H1 (cell line): ENCODE measurements at regions not wholly inside any gene's neighbourhood (a gene's known extent, or its start where the extent isn't known, plus 50 kb on each side); places are given as distances from the start of the nearest gene placed in this dataset.

Experiments
- CTCF ChIA-PET: fragments of 300-600 bp; sonication (Branson Sonifier 250); formaldehyde crosslinking; loops from one replicate; lab custom pipeline; 2021; ENCODE audit not compliant: partially characterized antibody; lab: Charles Lee
- POLR2A ChIA-PET: fragments of 300-600 bp; sonication (Branson Sonifier 250); formaldehyde crosslinking; loops from one replicate; lab custom pipeline; 2021; ENCODE audit warnings: inconsistent platforms; ENCODE audit not compliant: partially characterized antibody; lab: Charles Lee
- DNase-seq, 2 experiments: peaks; one replicate each; pipeline versions ENCODE4 v3.0.0 to v3.0.0-alpha.2; 2010 to 2022; ENCODE audit warnings: low spot score in 2 of 2, low read depth in 1 of 2, mixed read lengths in 1 of 2
- FAIRE-seq: peaks from 2 replicates; lab custom pipeline; 2011; peaks lifted over from hg19 to GRCh38; lab: Jason Lieb, UNC
- H2AFZ ChIP-seq: 2 replicates; pipeline ENCODE4 v1.8.1; 2012; ENCODE audit warnings: low read length, inconsistent platforms
- H2AK5ac ChIP-seq: 2 replicates; pipeline ENCODE4 v1.6.1; 2013; ENCODE audit warnings: low read depth, low read length
- H2BK120ac ChIP-seq: replicated peaks from 2 replicates; pipeline ENCODE3; 2013; ENCODE audit warnings: low read depth, low read length, inconsistent platforms
- H2BK12ac ChIP-seq: 2 replicates; pipeline ENCODE4 v1.6.1; 2013; ENCODE audit warnings: low read depth, low read length
- H2BK15ac ChIP-seq: 2 replicates; pipeline ENCODE4 v1.6.1; 2013; ENCODE audit warnings: low read length
- H2BK20ac ChIP-seq: 2 replicates; pipeline ENCODE4 v1.6.1; 2013; ENCODE audit warnings: low read length
- H2BK5ac ChIP-seq: 2 replicates; pipeline ENCODE4 v1.6.1; 2013; ENCODE audit warnings: low read depth, low read length
- H3K14ac ChIP-seq: 2 replicates; pipeline ENCODE4 v1.6.1; 2013; ENCODE audit warnings: inconsistent platforms; ENCODE audit not compliant: insufficient read length
- H3K18ac ChIP-seq: 2 replicates; pipeline ENCODE4 v1.6.1; 2013; ENCODE audit warnings: low read length; ENCODE audit errors: extremely low read depth
- H3K23ac ChIP-seq: 2 replicates; pipeline ENCODE4 v1.6.1; 2013; ENCODE audit warnings: inconsistent platforms; ENCODE audit not compliant: insufficient read length
- H3K23me2 ChIP-seq: 2 replicates; pipeline ENCODE4 v1.6.1; 2013; ENCODE audit warnings: low read depth, low read length
- H3K27ac ChIP-seq: 2 replicates; pipeline ENCODE4 v1.6.1; 2011; ENCODE audit warnings: low read depth, low read length, inconsistent platforms
- H3K27me3 ChIP-seq, 4 experiments: replicated peaks in 1 of 4; 1 replicate in 1 of 4; 2 replicates in 3 of 4; pipeline versions ENCODE4 v1.6.1 to v1.8.1; 2011 to 2013; ENCODE audit warnings: low read length in 3 of 4, mild to moderate bottlenecking in 3 of 4, inconsistent platforms in 2 of 4, mixed read lengths in 2 of 4, moderate library complexity in 1 of 4; ENCODE audit not compliant: control insufficient read depth in 3 of 4, insufficient read depth in 3 of 4; ENCODE audit errors: extremely low read depth in 1 of 4
- H3K36me3 ChIP-seq, 4 experiments: 2 replicates each; pipeline versions ENCODE4 v1.6.1 to v1.8.1; 2011 to 2013; ENCODE audit warnings: mild to moderate bottlenecking in 4 of 4, low read length in 3 of 4, moderate library complexity in 2 of 4, control low read depth in 1 of 4, inconsistent platforms in 1 of 4; ENCODE audit not compliant: insufficient read depth in 4 of 4, control insufficient read depth in 2 of 4
- H3K4ac ChIP-seq: replicated peaks from 2 replicates; pipeline ENCODE3; 2013; ENCODE audit warnings: low read length, low read depth, mixed read lengths, inconsistent platforms; ENCODE audit not compliant: insufficient read length
- H3K4me1 ChIP-seq, 4 experiments: replicated peaks in 1 of 4; 1 replicate in 1 of 4; 2 replicates in 3 of 4; pipeline versions ENCODE4 v1.6.1 to v1.8.1; 2011 to 2013; ENCODE audit warnings: low read length in 3 of 4, inconsistent platforms in 2 of 4, mixed read lengths in 1 of 4; ENCODE audit not compliant: insufficient read depth in 4 of 4, control insufficient read depth in 3 of 4
- H3K4me2 ChIP-seq, 2 experiments: 2 replicates each; pipeline versions ENCODE4 v1.6.1 to v1.8.1; 2011 to 2013; ENCODE audit warnings: low read depth in 2 of 2, low read length in 2 of 2, control low read depth in 1 of 2, inconsistent platforms in 1 of 2, mild to moderate bottlenecking in 1 of 2; ENCODE audit not compliant: insufficient read depth in 1 of 2
- H3K4me3 ChIP-seq, 4 experiments: fragments of 200-600, 300-600 bp in 1 of 4; sonication (generic), shearing (Covaris generic), sonication (Bioruptor Twin) in 1 of 4; 2 replicates each; pipeline versions ENCODE4 v1.5.1 to v1.8.1; 2011 to 2016; ENCODE audit warnings: low read length in 4 of 4, low read depth in 3 of 4, control low read depth in 2 of 4, inconsistent platforms in 2 of 4, mild to moderate bottlenecking in 2 of 4, mixed read lengths in 1 of 4, moderate library complexity in 1 of 4; ENCODE audit not compliant: insufficient read depth in 2 of 4; ENCODE audit errors: extremely low read depth in 1 of 4
- H3K56ac ChIP-seq: replicated peaks from 2 replicates; pipeline ENCODE3; 2013; ENCODE audit warnings: low read depth, mild to moderate bottlenecking, mixed read lengths, low read length, inconsistent platforms; ENCODE audit not compliant: insufficient read length
- H3K79me1 ChIP-seq: 2 replicates; pipeline ENCODE4 v1.6.1; 2013; ENCODE audit warnings: low read depth, low read length, control low read depth
- H3K79me2 ChIP-seq, 2 experiments: 2 replicates each; pipeline versions ENCODE4 v1.6.1 to v1.8.1; 2012 to 2013; ENCODE audit warnings: low read length in 2 of 2, mild to moderate bottlenecking in 2 of 2, inconsistent platforms in 1 of 2; ENCODE audit not compliant: insufficient read depth in 2 of 2, control insufficient read depth in 1 of 2
- H3K9ac ChIP-seq, 4 experiments: replicated peaks in 1 of 4; 1 replicate in 1 of 4; 2 replicates in 3 of 4; pipeline versions ENCODE4 v1.6.1 to v1.8.1; 2011 to 2013; ENCODE audit warnings: low read depth in 3 of 4, low read length in 3 of 4, control low read depth in 2 of 4, mild to moderate bottlenecking in 2 of 4, moderate library complexity in 2 of 4, inconsistent platforms in 1 of 4; ENCODE audit errors: extremely low read depth in 1 of 4
- H3K9me3 ChIP-seq, 2 experiments: 2 replicates each; pipeline versions ENCODE4 v1.6.1 to v1.8.1; 2012 to 2013; ENCODE audit warnings: mild to moderate bottlenecking in 2 of 2, moderate library complexity in 2 of 2, control low read depth in 1 of 2, inconsistent platforms in 1 of 2, low read depth in 1 of 2, low read length in 1 of 2, mixed read lengths in 1 of 2; ENCODE audit not compliant: insufficient read depth in 2 of 2
- H4K20me1 ChIP-seq, 2 experiments: replicated peaks in 1 of 2; 2 replicates each; pipeline versions ENCODE3 to v1.8.1; 2011 to 2013; ENCODE audit warnings: inconsistent platforms in 2 of 2, low read length in 2 of 2, mild to moderate bottlenecking in 1 of 2; ENCODE audit not compliant: insufficient read depth in 2 of 2, control insufficient read depth in 1 of 2
- H4K5ac ChIP-seq: 2 replicates; pipeline ENCODE4 v1.6.1; 2013; ENCODE audit warnings: low read length, low read depth, mixed read lengths, inconsistent platforms; ENCODE audit not compliant: insufficient read length
- H4K8ac ChIP-seq: 2 replicates; pipeline ENCODE4 v1.8.0; 2013; ENCODE audit warnings: mild to moderate bottlenecking, moderate library complexity, low read length, inconsistent platforms; ENCODE audit not compliant: insufficient read depth; ENCODE audit errors: extremely low read depth
- H4K91ac ChIP-seq: replicated peaks from 2 replicates; pipeline ENCODE3; 2013; ENCODE audit warnings: low read length, mixed read lengths, inconsistent platforms; ENCODE audit not compliant: insufficient read length
- ASH2L ChIP-seq: fragments of 200-600, 300-600 bp; sonication (generic); IDR thresholded peaks from one replicate; pipeline ENCODE4 v1.7.1; 2017; ENCODE audit warnings: low read length
- CHD1 ChIP-seq: IDR thresholded peaks from 2 replicates; pipeline ENCODE4 v1.6.1; 2012; ENCODE audit warnings: low read depth, low read length, improper control_type of control experiment
- EP300 ChIP-seq, 2 experiments: IDR thresholded peaks; 1 replicate in 1 of 2; 2 replicates in 1 of 2; pipeline ENCODE4 v1.6.1; 2011 to 2012; ENCODE audit warnings: low read depth in 2 of 2, low read length in 2 of 2, mild to moderate bottlenecking in 2 of 2, borderline replicate concordance in 1 of 2, inconsistent platforms in 1 of 2, moderate library complexity in 1 of 2
- FOSL1 ChIP-seq: IDR thresholded peaks from 2 replicates; pipeline ENCODE4 v1.6.1; 2011; ENCODE audit warnings: mild to moderate bottlenecking, low read depth, low read length, moderate library complexity; ENCODE audit not compliant: insufficient read depth
- HDAC6 ChIP-seq: IDR thresholded peaks from one replicate; pipeline ENCODE4 v1.7.1; 2012; ENCODE audit warnings: low read depth, mild to moderate bottlenecking, inconsistent platforms, low read length, moderate library complexity
- KDM1A ChIP-seq: fragments of 200-600, 300-600 bp; sonication (generic); IDR thresholded peaks from 2 replicates; pipeline ENCODE4 v1.7.1; 2016; ENCODE audit warnings: mild to moderate bottlenecking, low read length, borderline replicate concordance
- NANOG ChIP-seq: IDR thresholded peaks from 2 replicates; pipeline ENCODE4 v1.6.1; 2011; ENCODE audit warnings: low read length, low read depth, mild to moderate bottlenecking, inconsistent platforms; ENCODE audit not compliant: insufficient read depth, poor library complexity, severe bottlenecking
- POU5F1 ChIP-seq: IDR thresholded peaks from 2 replicates; pipeline ENCODE4 v1.6.1; 2011; ENCODE audit warnings: low read depth, mild to moderate bottlenecking, low read length, moderate library complexity
- SIX5 ChIP-seq: IDR thresholded peaks from 2 replicates; pipeline ENCODE4 v1.6.1; 2011; ENCODE audit warnings: mild to moderate bottlenecking, low read depth, low read length
- SP1 ChIP-seq: IDR thresholded peaks from 2 replicates; pipeline ENCODE4 v1.6.1; 2011; ENCODE audit warnings: low read depth, low read length
- USF2 ChIP-seq: IDR thresholded peaks from 2 replicates; pipeline ENCODE4 v1.6.1; 2011; ENCODE audit warnings: low read length, improper control_type of control experiment
- WGBS, 2 experiments: shearing (Covaris generic) in 1 of 2; methylation state at CpG; one replicate each; pipeline versions ENCODE4 v1.1.6 to v1.1.7; 2013 to 2015; ENCODE audit warnings: low lambda C conversion rate in 2 of 2, mixed read lengths in 2 of 2, inconsistent platforms in 1 of 2, low coverage in 1 of 2, missing lambda C conversion rate in 1 of 2; ENCODE audit not compliant: insufficient replicate concordance in 2 of 2, insufficient coverage in 1 of 2, insufficient read length in 1 of 2; ENCODE audit errors: extremely low coverage in 1 of 2, missing lambda C conversion rate in 1 of 2; 5-methylcytosine and 5-hydroxymethylcytosine counted together

- WGBS, 2 experiments, result 92% methylated on average over 4 of the region's 4 CpGs; no CpG with 5 or more reads in 1 of the 2 experiments
- H2BK15ac ChIP-seq, result no peak overlapping the region
- H3K9ac ChIP-seq, result no peak overlapping the region
- H2AK5ac ChIP-seq, result no peak overlapping the region
- H4K91ac ChIP-seq, result no peak overlapping the region
- no peak overlapping the region for H3K4me3 ChIP-seq
- no peak overlapping the region for H2BK12ac ChIP-seq
- H3K27ac ChIP-seq, result no peak overlapping the region
- H4K20me1 ChIP-seq, result no peaks in the 10 kb centered on the region
- no peak for DNase-seq
- H3K18ac ChIP-seq, result no peak overlapping the region
- H3K14ac ChIP-seq, result no peak overlapping the region
- H3K4me1 ChIP-seq, result no peaks in the 10 kb centered on the region
- no peak overlapping the region for H3K4me2 ChIP-seq
- no peaks in the 10 kb centered on the region; a peak in 1 of 4 replicates for H3K9me3 ChIP-seq
- CTCF ChIA-PET, result no interaction called here
- no peak overlapping the region for H2BK5ac ChIP-seq
- H2AFZ ChIP-seq, result no peak overlapping the region
- H3K23me2 ChIP-seq, result no peaks in the 10 kb centered on the region
- H3K27me3 ChIP-seq, result no peaks in the 10 kb centered on the region
- H3K36me3 ChIP-seq, result no peaks in the 10 kb centered on the region
- H3K56ac ChIP-seq, result no peak overlapping the region
- TF ChIP-seq KDM1A (no peak), NANOG (no peak), CHD1 (no peak), SP1 (no peak), ASH2L (no peak), SIX5 (no peak), EP300 (IDR thresholded peaks at IDR 0.05; ENCODE audit: borderline replicate concordance in 1 of 2, low read depth in 2 of 2, low read length in 2 of 2) (no peak), FOSL1 (no peak), HDAC6 (no peak), USF2 (no peak), POU5F1 (no peak)
- H2BK120ac ChIP-seq, result no peak overlapping the region
- H3K79me2 ChIP-seq, result no peaks in the 10 kb centered on the region
- POLR2A ChIA-PET, result no interaction called here
- no peak overlapping the region for H2BK20ac ChIP-seq
- H3K4ac ChIP-seq, result no peak overlapping the region
- no peaks in the 10 kb centered on the region for H3K79me1 ChIP-seq
- no peak overlapping the region for H4K8ac ChIP-seq
- no peak overlapping the region for H3K23ac ChIP-seq
- no peak for FAIRE-seq
- no peak overlapping the region for H4K5ac ChIP-seq
Measured at GRCh38 chr2:37802211-37802752, 122.8 kb upstream of the RMDN2 start.
